ELF-1 (cell line): ENCODE measurements at regions not wholly inside any gene's neighbourhood (a gene's known extent, or its start where the extent isn't known, plus 50 kb on each side); places are given as distances from the start of the nearest gene placed in this dataset.
"Not testable (repeated sequence)": the region's sequence is repeated elsewhere in the genome, so short reads cannot be mapped to it uniquely, and the experiment has no call there.

Experiments used
- DNase-seq: peaks from one replicate; pipeline ENCODE4 v3.0.0-alpha.2; 2016; ENCODE audit warnings: low read depth, low spot score

GRCh38 chr5:60546207-60546606 lies 153.8 kb downstream of the DEPDC1B start:
- no peak for DNase-seq

- DNase-seq, result no peak
Measured at GRCh38 chr5:60545551-60545950, 154.4 kb downstream of the DEPDC1B start.

- no peak for DNase-seq
Measured at GRCh38 chr5:60544142-60544541, 155.8 kb downstream of the DEPDC1B start.

GRCh38 chr5:60541980-60542379 lies 158.0 kb downstream of the DEPDC1B start:
- DNase-seq, result no peak

DNA sequence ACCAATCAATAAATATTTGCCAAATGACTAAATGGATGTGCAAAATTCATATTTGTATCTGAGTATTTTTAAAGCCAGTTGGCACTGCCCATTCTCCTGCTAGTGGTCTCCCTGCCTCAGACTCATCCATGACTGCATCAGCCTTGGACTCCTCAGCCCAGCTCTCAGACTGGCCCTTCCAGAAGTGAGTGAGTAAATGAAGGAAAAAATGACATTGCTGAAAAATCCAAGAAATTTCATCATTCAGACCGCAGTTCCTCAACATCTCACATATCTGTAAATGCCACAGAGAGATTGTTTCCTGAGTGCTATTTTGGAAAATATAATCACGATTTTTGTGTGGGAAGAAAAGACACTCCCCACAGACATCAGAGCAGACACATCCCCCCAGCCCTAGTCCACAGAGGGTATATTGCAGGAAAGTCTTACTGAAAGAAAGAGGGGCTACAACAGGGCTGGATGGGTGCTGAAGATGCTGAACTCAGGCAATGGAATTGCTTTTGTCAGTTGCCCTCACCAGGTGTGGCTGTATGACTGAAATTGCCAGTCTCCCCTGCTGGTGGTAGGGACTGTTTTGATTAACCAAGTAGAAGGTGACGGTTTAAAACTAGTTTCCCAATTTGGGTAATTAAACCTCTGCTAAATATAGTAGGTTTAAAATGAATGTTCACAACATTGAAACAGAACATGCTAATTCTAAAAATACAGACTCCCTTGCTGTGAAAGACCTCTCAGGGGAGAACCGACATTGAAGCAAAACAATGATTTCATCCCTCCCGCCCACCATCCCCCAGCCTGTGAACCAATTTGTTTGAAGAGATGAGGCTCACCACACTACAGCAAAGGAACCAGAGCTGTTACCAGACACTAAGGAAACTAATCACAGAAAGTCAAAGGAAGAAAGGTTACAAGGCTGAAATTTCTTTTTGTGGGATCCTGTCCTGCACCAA lies 158.8 kb downstream of the DEPDC1B start:
- no peak for DNase-seq

GRCh38 chr5:60538955-60539866 lies 160.8 kb downstream of the DEPDC1B start:
- no peak for DNase-seq

DNA sequence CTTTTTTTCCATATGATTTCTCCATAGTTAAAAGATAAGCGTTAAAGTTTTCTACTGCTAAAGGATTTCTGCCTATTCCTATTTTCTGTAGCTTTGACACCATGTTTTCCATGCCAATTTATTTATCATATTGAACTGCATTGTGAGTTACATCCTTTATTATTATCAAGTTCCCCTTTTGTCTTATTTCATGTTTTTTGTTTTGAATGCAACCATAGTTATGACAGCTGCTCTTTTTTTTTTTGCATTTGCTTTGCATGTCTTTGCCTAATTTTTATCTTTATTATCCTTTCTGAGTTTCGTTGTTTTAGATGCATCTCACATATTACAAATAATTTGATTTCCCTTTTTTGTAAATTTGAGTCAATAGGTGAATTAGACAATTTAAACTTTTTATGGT lies 161.5 kb downstream of the DEPDC1B start:
- no peak for DNase-seq

GRCh38 chr5:60535951-60536350 lies 164.0 kb downstream of the DEPDC1B start:
- no peak for DNase-seq

- DNase-seq, result no peak
Measured at GRCh38 chr5:60535198-60535597, 164.8 kb downstream of the DEPDC1B start.

GRCh38 chr5:60533789-60534188 lies 166.2 kb downstream of the DEPDC1B start:
- no peak for DNase-seq

DNA sequence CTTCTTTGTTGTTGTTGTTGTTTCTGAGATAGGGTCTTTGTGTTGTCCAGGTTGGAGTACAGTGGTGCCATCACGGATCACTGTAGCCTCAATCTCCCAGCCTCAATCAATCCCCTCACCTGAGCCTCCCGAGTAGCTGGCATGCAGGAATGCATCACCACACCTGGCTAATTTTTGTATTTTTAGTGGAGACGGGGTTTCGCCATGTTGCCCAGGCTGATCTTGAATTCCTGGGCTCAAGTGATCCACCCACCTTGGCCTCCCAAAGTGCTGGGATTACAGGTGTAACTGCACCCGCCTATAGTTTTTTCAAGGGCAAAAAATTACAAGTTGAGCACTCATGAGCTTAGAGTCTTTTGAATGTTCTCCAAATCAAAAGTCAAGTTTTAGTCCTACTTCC lies 167.2 kb downstream of the DEPDC1B start:
- not testable (repeated sequence) for DNase-seq

DNA sequence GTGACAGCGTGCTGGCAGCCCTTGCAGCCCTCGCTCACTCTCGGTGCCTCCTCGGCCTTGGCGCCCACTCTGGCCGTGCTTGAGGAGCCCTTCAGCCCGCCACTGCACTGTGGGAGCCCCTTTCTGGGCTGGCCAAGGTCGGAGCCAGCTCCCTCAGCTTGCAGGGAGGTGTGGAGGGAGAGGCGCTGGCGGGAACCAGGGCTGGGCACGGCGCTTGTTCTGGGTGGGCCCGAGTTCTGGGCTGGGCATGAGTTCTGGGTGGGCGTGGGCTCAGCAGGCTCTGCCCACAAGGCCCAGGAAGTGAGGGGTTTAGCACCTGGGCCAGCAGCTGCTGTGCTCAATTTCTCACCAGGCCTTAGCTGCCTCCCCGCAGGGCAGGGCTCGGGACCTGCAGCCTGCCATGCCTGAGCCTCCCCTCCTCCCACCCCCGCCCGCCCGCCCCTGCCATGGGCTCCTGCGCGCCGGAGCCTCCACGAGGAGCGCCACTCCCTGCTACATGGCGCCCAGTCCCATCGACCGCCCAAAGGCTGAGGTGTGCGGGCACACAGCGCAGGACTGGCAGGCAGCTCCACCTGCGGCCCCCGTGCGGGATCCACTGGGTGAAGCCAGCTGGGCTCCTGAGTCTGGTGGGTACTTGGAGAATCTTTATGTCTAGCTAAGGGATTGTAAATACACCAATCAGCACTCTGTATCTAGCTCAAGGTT lies 169.7 kb downstream of the DEPDC1B start:
- not testable (repeated sequence) for DNase-seq

GRCh38 chr5:60529001-60529400 lies 171.0 kb downstream of the DEPDC1B start:
- no peak for DNase-seq

GRCh38 chr5:60527072-60527471 lies 172.9 kb downstream of the DEPDC1B start:
- DNase-seq, result no peak

DNA sequence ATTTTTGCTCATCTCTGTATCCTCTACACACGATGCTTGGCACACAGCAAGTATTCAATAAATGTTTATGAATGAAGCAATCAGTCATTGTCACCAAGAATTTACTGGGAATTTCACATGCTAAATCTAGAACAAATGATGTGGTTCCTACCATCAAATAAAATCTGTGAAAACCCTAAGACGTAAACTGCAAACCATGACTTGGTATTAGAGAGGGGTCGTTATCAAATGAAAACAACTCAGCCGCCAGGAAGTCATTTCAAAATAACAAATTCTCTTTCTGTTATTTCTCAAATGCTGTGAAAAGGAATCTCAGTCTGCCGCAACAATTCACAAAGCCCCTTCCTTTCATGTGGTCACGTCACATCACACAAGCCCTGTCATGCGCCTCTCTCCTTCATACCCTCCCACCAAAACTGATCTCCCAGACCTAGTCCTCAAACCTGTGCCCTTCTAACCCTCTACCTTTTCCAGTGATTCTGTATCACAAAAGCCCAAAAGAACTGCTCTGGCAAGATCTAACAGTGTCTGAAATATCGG lies 173.6 kb downstream of the DEPDC1B start:
- DNase-seq, result no peak

GRCh38 chr5:60522292-60522905 lies 177.6 kb downstream of the DEPDC1B start:
- no peak for DNase-seq

DNA sequence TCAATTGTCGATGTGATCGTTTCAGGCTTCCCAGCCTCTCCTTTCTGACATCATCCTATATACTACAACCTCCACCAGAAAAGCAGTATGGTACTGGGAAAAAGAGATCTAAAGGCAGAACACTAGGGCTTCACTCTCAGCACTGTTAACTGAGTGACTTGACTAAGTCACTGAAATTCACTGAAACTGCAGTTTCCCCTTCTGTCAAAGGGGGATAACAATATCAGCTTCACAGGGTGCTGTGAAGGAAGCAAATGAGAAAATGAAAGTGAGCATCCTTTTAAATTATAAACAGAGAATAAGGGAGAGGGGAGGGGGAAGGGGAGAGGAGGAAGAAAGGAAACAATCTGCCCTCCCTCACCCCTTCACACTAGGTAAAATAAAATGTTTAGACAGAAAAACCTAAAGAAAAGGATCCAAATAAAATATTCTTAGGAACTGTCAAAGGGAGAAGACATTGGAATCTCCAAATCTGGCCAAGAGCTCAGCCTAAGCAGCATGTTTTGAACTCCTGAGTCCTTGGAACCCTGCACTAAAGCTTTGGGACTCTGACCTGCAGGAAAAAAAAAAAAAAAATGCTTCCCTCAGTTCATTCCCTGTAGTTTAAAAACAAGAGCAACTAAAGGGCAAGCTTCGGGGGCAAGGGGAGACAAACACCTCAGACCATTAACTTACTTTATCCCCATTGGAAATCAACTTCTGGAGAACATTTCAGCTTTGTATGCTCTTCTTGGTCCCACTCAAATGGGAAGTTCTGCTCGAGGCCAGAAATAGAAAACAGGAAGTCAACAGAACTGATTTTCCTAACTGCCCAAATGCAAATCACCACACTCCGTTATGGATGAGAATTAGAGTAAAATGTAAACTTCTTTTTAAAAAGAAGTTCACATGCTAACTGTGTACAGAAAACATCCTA lies 178.3 kb downstream of the DEPDC1B start:
- DNase-seq, result no peak

- no peak for DNase-seq
Measured at GRCh38 chr5:60520451-60521227, 179.3 kb downstream of the DEPDC1B start.

- DNase-seq, result no peak
Measured at GRCh38 chr5:60519372-60519771, 180.6 kb downstream of the DEPDC1B start.
